Keratinocyte (primary cell): ENCODE measurements at regions not wholly inside any gene's neighbourhood (a gene's known extent, or its start where the extent isn't known, plus 50 kb on each side); places are given as distances from the start of the nearest gene placed in this dataset.

Source experiments
- CTCF ChIP-seq, 3 experiments: IDR thresholded peaks in 1 of 3; conservative IDR thresholded peaks in 1 of 3; optimal IDR thresholded peaks in 1 of 3; 2 replicates in 2 of 3; 3 replicates in 1 of 3; pipeline versions ENCODE3 to v1.5.1; 2011; ENCODE audit warnings: low read length in 3 of 3, mild to moderate bottlenecking in 3 of 3, moderate library complexity in 2 of 3, control low read depth in 1 of 3, inconsistent platforms in 1 of 3; ENCODE audit not compliant: insufficient read depth in 2 of 3; ENCODE audit errors: extremely low read depth in 1 of 3
- EZH2 ChIP-seq: IDR thresholded peaks from one replicate; pipeline ENCODE4 v1.6.1; 2012; ENCODE audit warnings: inconsistent platforms, mild to moderate bottlenecking, low read length, moderate library complexity

- TF ChIP-seq CTCF (optimal IDR thresholded peaks at IDR 0.05 in 1 of 3, IDR thresholded peaks at IDR 0.05 in 1 of 3, conservative IDR thresholded peaks at IDR 0.05 in 1 of 3; ENCODE audit: extremely low read depth in 1 of 3, insufficient read depth in 2 of 3, low read length in 3 of 3) (no peak), EZH2 (no peak)
Observed at GRCh38 chr3:80040067-80040466, 272.3 kb upstream of the ROBO1 start.
